ENCODE measurements at regions not wholly inside any gene's neighbourhood (a gene's known extent, or its start where the extent isn't known, plus 50 kb on each side); places are given as distances from the start of the nearest gene placed in this dataset.
"Not testable (repeated sequence)": the region's sequence is repeated elsewhere in the genome, so short reads cannot be mapped to it uniquely, and the experiment has no call there.

- H3K4me2 ChIP-seq: no peak overlapping the region
- no peaks in the 10 kb centered on the region for H3K4me1 ChIP-seq (replicated peaks; ENCODE audit: insufficient read depth)
- no TSS peak for BruUV-seq (replicated peaks)
- H3K27ac ChIP-seq: no peak overlapping the region
- H3K4me3 ChIP-seq: no peak overlapping the region
- no peaks in the 10 kb centered on the region for H3K27me3 ChIP-seq (ENCODE audit: insufficient read depth, low read depth)
- H3K9me3 ChIP-seq (ENCODE audit: insufficient read depth, low read depth): no peaks in the 10 kb centered on the region
- intact Hi-C loops (cut with micrococcal nuclease; ENCODE audit: unreplicated experiment): no loop called here
- DNase-seq: no peak
- TF ChIP-seq CTCF (conservative IDR thresholded peaks at IDR 0.05): no peak
- no peak for TF ChIP-seq EZH2 (IDR thresholded peaks at IDR 0.05; ENCODE audit: low read depth)
- no peaks in the 10 kb centered on the region for H4K20me1 ChIP-seq (ENCODE audit: insufficient read depth)
- no peaks in the 10 kb centered on the region for H3F3A ChIP-seq (ENCODE audit: insufficient read depth, low read depth)
- H3K36me3 ChIP-seq (ENCODE audit: low read depth): no peaks in the 10 kb centered on the region
- ChIA-PET POLR2A (ENCODE audit: unreplicated experiment) (no interaction called here), CTCF (no interaction called here)
- no peaks in the 10 kb centered on the region for H3K79me2 ChIP-seq (ENCODE audit: low read depth)
- H2AFZ ChIP-seq: no peak overlapping the region
- no peaks in the 10 kb centered on the region for H3K9me2 ChIP-seq (ENCODE audit: insufficient read depth)
These were observed 115.8 kb upstream of the ANKRD50 start for GRCh38 chr4:124828382-124828781.

- POLR2A ChIA-PET (ENCODE audit: unreplicated experiment): no interaction called here
- CTCF ChIA-PET: interaction anchor here (0.6 kb wide), 1 partner anchor 329 kb away, joined by 7 read pairs; no protein-coding TSS in a partner anchor
- DNase-seq: no peak
- no TSS peak for BruUV-seq (replicated peaks)
- Histone ChIP-seq H3K4me2 (no peak overlapping the region), H3K36me3 (ENCODE audit: low read depth) (no peaks in the 10 kb centered on the region), H2AFZ (no peak overlapping the region), H3K9me2 (ENCODE audit: insufficient read depth) (peaks cover 7% of the 10 kb centered on the region), H3K27ac (no peak overlapping the region), H3K4me3 (no peak overlapping the region), H3K4me1 (replicated peaks; ENCODE audit: insufficient read depth) (no peaks in the 10 kb centered on the region), H3K79me2 (ENCODE audit: low read depth) (no peaks in the 10 kb centered on the region), H3F3A (ENCODE audit: insufficient read depth, low read depth) (no peaks in the 10 kb centered on the region), H3K9me3 (ENCODE audit: insufficient read depth, low read depth) (0 out of 2 replicates have a peak, but pooled peaks cover 3% of the 10 kb centered on the region), H3K27me3 (ENCODE audit: insufficient read depth, low read depth) (no peaks in the 10 kb centered on the region), H4K20me1 (ENCODE audit: insufficient read depth) (no peaks in the 10 kb centered on the region)
- intact Hi-C loops (cut with micrococcal nuclease; ENCODE audit: unreplicated experiment): no loop called here
- TF ChIP-seq CTCF (conservative IDR thresholded peaks at IDR 0.05) (no peak), EZH2 (IDR thresholded peaks at IDR 0.05; ENCODE audit: low read depth) (no peak)
These were observed 105.0 kb upstream of the ANKRD50 start for GRCh38 chr4:124817531-124817930.

GRCh38 chr4:124812203-124812602 is 99.7 kb upstream of the ANKRD50 start:
- H3K9me3 ChIP-seq (ENCODE audit: insufficient read depth, low read depth); H3K36me3 ChIP-seq (ENCODE audit: low read depth); H3K4me3 ChIP-seq; H4K20me1 ChIP-seq (ENCODE audit: insufficient read depth); H3K9me2 ChIP-seq (ENCODE audit: insufficient read depth); H3K27ac ChIP-seq; intact Hi-C loops (cut with micrococcal nuclease; ENCODE audit: unreplicated experiment); H3F3A ChIP-seq (ENCODE audit: insufficient read depth, low read depth); POLR2A ChIA-PET (ENCODE audit: unreplicated experiment); H2AFZ ChIP-seq; H3K27me3 ChIP-seq (ENCODE audit: insufficient read depth, low read depth); H3K4me1 ChIP-seq (replicated peaks; ENCODE audit: insufficient read depth); H3K4me2 ChIP-seq; DNase-seq; CTCF ChIA-PET; H3K79me2 ChIP-seq (ENCODE audit: low read depth); BruUV-seq (replicated peaks): not testable (repeated sequence)

GRCh38 chr4:124810827-124811226 is 98.3 kb upstream of the ANKRD50 start:
- H3K36me3 ChIP-seq (ENCODE audit: low read depth): no peaks in the 10 kb centered on the region
- H3K9me2 ChIP-seq (ENCODE audit: insufficient read depth): no peaks in the 10 kb centered on the region
- no peak overlapping the region for H3K4me3 ChIP-seq
- H3F3A ChIP-seq (ENCODE audit: insufficient read depth, low read depth): no peaks in the 10 kb centered on the region
- no TSS peak for BruUV-seq (replicated peaks)
- TF ChIP-seq EZH2 (IDR thresholded peaks at IDR 0.05; ENCODE audit: low read depth) (no peak), CTCF (conservative IDR thresholded peaks at IDR 0.05) (no peak)
- no peaks in the 10 kb centered on the region for H4K20me1 ChIP-seq (ENCODE audit: insufficient read depth)
- H3K27me3 ChIP-seq (ENCODE audit: insufficient read depth, low read depth): no peaks in the 10 kb centered on the region
- no peak overlapping the region for H3K27ac ChIP-seq
- intact Hi-C loops (cut with micrococcal nuclease; ENCODE audit: unreplicated experiment): no loop called here
- no peaks in the 10 kb centered on the region for H3K4me1 ChIP-seq (replicated peaks; ENCODE audit: insufficient read depth)
- no peak overlapping the region for H2AFZ ChIP-seq
- POLR2A ChIA-PET (ENCODE audit: unreplicated experiment): no interaction called here
- no peak for DNase-seq
- H3K79me2 ChIP-seq (ENCODE audit: low read depth): no peaks in the 10 kb centered on the region
- H3K4me2 ChIP-seq: no peak overlapping the region
- no peaks in the 10 kb centered on the region; the same call in 1 of the 2 replicates for H3K9me3 ChIP-seq (ENCODE audit: insufficient read depth, low read depth)
- CTCF ChIA-PET: no interaction called here
